Activated CD4-positive, CD25-positive, alpha-beta regulatory T cell treated with anti-CD3 and anti-CD28 coated beads, Interleukin-2, amount 50 U/mL, for 24 hours (primary cell): ENCODE measurements at regions not wholly inside any gene's neighbourhood (a gene's known extent, or its start where the extent isn't known, plus 50 kb on each side); places are given as distances from the start of the nearest gene placed in this dataset.

Experiments
- ATAC-seq, 2 donors: fragments of 150-1000 bp; cut with Tn5 transposase; one replicate each; pipeline ENCODE4 v1.10.0; 2021; ENCODE audit warnings: mild to moderate bottlenecking in 1 of 2, moderate library complexity in 1 of 2

DNA sequence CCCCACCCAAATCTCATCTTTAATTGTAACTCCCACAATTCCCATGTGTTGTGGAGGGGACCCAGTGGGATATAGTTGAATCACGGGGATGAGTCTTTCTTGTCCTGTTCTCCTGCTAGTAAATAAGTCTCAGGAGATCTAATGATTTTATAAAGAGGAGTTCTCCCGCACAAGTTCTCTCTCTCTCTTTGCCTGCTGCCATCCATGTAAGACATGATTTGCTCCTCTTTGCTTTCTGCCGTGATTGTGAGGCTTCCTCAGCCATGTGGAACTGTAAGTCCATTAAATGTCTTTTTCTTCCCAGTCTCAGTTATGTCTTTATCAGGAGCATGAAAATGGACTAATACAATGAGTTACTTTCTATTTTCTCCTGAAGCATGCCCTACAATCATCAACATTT, 1158.5 kb downstream of the CDH18 start:
- ATAC-seq = no peak

DNA sequence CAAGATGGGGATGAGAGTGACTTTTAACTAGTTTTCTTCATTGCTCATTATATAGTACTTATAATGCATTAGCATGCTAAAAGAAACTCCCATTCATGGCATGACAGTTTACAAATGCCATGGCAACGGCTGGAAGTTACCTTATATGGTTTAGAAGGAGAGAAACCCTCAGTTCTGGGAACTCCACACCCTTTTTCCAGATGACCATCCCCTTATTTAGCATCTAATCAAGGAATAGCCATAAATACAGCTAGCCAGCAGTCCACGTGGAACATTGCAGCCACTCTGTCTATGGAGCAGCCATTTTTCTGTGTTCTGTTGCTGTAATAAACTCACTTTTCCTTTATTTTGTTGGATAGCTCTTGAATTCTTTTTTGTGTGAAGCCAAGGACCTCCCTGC, 1137.8 kb downstream of the CDH18 start:
- no peak for ATAC-seq

DNA sequence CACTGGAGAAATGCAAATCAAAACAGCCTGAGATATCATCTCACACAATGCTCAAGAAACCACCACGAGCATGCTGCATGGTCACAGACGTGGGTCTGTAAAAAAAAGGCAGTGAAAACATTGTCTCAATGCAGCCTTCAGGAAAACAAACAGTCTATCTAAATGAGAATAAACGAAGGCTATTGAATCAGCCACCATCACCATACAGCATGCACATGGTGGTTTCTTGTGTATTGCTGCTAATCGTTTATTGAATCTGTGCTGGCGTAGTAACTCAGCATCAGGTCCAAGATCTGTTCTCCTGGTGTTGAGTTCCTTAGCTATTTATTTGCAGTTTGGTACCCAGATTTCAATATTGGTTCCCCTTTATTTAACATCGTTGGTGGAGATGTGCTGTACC, 1115.0 kb downstream of the CDH18 start:
- no peak for ATAC-seq

DNA sequence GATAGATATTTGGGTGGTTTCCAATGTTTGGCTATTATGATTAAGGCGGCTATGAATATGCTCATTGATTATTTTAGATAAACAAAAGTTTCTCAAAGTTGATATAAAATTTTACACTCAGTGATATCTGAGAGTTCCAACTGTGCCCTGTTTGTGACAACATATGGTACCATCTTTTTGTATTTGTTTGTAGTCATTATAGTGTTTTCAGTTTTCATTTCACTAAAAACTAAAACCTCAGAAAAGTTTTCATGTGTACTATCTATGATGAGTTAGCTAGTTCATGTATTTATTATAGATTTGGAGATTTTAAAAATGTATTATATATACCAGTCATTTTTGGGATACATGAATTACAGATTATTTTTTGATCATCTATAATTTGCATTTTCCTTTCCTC, 1111.4 kb downstream of the CDH18 start:
- no peak for ATAC-seq

DNA sequence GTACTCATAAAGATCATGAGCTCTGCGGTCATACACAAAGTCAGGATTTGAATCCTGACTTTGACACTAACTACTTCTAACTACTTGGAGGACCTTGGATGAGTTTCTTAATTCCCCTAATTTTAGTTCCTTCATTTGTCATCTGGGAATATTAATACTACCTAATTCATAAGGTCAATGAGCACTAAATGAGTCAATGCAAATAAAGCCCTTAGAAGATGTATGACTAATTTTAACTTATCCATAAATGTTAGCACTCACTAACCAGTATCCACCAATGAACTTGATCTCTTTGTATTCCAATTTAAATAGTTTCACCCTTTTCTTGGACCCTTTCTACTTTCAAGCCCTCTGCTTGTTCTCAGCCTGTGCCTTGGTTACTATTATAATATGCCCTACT, 1106.4 kb downstream of the CDH18 start:
- no peak for ATAC-seq

DNA sequence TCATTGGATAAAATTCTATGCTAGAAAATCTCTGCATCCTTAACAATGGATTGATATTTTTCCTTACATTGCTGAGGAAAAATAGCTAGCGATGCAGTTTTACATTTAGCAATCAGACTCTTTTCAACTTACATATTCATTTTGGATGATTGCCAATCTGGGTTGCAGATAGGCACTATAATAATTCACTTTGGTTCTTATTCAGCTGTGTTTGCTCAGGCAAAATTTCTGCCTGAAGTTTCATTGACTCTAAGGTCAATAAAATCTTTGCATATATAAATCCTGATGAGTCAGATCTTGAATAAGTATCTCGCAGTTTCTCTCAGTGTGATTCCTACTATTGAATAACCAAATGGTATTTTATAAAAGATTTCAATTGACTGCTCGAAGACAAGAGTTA, 1105.8 kb downstream of the CDH18 start:
- no peak for ATAC-seq

DNA sequence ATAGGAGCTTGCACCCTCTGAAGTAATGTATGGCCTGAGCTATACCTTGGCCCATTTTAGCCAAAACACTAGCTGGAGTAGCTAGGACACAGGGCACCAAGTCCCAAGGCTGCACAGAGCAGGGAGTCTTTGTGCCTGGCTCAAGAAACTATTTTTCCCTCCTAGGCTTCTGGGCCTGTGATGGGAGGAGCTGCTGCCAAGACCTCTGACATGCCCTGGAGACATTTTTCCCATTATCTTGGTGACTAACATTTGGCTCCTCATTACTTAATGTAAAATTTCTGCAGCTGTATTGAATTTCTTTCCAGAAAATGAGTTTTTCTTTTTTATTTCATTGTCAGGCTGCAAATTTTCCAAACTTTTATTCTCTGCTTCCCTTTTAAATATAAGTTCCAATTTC, 1099.2 kb downstream of the CDH18 start:
- no peak for ATAC-seq

DNA sequence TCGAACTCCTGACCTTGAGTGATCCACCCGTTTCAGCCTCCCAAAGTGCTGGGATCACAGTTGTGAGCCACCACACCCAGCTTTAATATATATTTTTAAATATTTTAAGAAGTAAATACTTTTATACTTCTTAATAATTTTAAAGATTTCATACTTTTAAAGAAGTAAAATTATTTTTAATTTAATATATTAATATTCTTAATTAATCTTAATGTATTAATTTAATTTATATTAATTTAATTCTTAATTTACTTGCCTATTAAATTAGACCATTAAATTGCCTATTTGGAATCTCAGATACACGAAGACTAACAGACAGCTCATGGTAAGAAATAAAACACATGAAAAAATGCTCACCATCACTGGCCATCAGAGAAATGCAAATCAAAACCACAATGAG, 1087.4 kb downstream of the CDH18 start:
- ATAC-seq = no peak

DNA sequence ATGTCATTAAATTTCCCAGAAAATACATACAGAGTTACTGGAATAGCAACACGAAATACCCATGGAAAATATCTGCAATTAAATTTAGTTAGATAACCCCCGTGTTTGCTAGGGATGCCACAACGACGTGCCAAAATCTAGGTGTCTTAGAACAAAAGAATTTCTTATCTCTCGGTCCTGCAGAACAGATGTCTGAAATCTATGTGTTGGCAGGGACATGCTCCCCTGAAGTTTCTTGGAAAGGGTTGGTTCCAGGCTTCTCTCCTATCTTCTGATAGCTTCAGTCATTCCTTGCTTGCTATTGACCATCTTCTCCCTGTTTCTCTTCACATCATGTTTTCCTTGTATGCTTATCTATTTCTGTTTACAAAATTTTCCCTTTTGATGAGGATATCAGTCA, 1067.0 kb downstream of the CDH18 start:
- ATAC-seq = no peak

DNA sequence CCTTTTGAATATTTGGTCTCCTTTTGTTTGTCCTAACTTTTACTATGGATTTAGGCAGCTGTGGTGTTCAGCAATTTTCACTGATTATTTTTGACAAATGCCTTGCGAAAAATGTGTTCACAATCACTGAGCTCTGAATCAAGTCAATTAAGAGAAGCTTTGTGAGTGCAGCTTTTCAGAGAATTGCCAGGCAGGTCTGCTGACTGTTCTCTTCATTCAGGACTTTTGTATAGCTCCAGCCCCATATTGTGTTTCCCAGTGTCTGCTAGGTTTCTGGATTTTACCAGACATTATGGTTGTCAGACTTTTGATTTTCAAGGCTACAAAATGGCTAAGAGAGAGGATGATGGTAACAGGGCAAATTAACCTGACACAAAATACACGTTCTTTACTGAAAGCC, 1055.9 kb downstream of the CDH18 start:
- ATAC-seq = no peak

DNA sequence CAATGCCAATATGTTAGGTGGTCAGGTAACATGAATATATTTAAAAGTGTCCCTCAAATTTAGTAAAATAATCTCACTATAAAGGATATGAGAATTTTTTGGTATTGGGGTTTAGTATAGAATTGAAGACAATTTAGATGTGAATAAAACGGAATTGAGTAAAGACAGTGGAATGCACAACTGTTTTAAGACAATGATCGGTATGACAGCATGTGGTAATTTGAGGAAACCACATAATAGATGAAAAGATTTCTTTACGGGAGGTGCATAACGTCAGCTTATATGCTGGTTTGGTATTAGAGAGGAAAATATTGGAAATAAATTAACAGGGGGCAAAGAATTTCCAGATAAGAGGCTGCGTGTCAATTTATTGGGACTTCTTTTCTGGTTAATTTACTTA, 1043.2 kb downstream of the CDH18 start:
- no peak for ATAC-seq

DNA sequence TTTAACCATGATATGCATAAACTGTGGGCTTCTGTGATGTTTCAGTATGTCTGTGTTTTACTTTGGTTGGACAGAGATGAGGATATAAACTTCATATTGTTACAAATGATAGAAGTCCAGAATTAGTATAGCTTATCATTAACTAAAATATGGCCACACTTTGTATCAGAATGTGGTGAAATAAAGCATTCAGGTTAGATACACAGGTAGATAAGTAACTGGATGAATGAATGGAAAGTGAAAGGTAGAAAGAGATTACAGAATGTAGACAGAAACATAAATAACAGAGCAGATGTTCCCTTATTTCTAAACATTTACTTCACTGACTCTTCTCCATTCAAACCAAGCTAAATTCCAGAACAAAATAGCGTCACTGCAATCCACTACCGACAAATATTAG, 1033.8 kb downstream of the CDH18 start:
- ATAC-seq = no peak

DNA sequence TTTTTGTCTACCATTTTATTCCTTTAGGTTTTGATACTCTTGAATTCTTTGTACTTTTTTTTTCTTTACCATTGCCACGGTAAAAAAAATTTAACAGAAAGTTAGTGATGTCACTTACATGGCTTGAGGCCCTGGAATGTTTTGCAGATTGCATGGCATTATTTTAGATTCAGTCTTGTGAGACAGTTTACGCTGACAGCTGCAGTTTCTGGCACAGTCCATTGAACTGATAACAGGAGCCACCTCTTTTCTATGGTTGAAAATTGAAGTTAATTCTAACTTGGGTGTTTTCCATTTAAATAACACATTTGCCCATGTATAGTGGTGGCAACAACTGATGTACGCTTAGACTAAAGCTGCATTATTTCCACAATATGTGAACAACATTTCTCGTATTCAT, 1028.5 kb downstream of the CDH18 start:
- no peak for ATAC-seq

DNA sequence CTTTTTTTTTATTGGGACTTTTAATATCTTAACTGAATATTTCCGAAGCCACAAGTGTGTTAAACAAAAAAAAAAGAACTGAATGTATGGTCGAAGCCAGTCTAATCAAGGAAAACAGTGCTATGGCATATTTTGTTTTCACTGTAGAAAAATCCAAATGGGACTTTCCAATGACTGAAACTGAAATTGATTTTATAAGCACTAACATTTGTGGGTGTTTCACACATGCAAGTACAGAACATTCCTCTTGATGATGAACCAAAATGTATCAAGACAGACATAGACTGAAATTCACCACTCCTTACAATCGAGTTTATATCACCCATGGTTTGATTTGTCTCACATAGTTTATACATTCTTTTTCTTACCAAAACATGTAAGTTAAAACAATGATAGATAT, 1026.8 kb downstream of the CDH18 start:
- ATAC-seq = no peak

DNA sequence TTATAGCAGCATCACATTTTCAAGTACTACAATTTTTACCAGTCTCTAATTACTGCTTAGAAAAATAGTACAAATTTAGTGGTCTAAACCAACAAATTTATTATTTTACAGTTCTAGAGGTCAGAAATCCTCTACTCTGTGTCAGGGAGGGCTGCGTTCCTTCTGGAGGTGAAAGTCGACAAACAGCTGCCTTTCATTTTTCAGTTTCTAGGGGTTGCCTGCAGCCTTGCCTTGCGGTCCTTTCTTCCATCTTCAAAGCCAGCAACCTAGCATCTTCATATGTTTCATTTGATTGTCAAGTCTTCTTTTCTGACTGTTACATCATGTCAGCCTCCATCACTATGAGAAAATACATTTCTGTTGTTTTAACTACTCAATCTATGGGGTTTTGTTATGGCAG, 1022.1 kb downstream of the CDH18 start:
- ATAC-seq = no peak

DNA sequence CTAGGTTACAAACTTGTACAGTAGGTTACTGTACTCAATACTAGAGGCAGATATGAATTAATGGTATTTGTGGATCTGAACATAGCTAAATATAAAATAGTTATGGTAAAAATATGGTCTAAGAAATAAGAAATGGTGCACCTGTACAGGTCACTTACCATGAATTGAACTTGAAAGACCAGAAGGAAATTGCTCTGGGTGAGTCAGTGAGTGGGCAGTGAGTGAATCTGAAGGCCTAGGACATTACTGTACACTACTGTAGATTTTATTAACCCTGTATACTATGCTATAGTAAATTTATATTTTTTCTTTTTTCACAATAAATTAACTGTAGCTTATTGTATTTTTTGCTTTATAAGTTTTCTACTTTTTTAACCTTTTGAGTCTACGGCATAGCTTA, 1020.4 kb downstream of the CDH18 start:
- no peak for ATAC-seq

DNA sequence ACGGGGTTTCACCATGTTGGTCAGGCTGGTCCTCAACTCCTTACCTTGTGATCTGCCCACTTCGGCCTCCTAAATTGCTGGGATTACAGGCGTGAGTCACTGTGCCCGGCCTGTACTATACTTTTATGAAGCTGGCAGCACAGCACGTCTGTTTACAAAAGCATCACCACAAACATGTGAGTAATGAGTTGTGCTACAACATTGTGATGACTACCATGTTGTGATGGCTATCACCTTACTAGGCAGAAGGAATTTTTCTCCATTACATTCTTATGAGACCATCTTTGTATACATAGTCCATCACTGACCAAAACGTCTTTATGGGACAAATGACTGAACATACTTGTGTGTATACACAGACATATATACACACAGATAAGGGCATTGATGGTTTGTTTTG, 1019.0 kb downstream of the CDH18 start:
- ATAC-seq = no peak

DNA sequence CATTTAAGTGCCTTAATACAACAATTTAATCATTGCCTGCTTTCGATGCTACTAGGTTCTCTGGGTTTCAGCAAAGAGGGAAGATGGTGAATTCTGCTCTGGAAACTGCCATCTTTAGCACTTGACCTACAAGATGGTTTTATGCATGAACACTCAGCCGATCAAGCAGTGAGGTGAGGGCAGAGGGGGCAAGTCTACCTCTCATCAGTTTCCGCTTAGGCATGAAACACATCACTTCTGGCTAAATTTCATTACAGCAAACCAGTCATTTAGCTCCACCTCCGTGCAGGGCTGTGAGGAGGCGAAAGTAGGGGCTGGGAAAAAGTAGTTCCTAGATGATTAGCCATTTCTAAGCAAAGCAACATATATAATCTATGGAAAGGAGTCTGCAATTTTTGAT, 1018.0 kb downstream of the CDH18 start:
- ATAC-seq = no peak

DNA sequence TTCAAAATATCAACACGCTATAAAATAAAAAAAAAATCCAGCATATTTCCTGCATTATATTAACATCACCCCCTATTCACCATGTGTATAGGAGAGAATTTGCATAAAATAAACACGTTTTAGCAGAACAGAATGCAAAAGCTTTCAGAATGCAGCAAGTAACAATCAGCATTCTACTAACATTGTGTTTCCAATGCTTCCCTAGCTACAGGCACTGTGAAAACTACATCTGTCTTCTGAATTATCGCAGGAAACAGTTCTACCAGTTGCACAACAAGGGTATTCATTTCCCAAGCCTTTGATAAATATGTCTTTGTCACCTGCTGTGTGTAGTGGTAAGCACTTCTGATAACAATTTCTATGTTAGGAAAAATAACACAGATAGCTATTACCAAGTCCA, 1015.8 kb downstream of the CDH18 start:
- no peak for ATAC-seq

DNA sequence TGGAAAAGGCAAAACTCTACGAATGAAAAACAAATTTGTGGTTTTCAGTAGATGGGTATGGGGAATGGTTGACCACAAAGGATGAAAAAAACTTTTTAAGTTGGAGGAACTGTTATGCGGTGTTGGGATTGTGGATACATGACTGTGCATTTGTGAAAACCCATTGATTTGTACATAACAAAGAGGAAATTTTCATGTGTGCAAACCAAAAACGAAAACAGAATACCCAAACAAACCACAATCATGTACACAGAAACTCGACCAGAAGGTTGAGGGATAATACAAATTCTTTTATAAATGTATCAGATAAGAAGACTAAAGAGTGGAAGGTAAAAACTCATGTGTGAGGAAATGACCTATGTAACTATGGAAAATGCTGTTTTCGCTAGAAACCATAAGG, 1012.4 kb downstream of the CDH18 start:
- no peak for ATAC-seq

DNA sequence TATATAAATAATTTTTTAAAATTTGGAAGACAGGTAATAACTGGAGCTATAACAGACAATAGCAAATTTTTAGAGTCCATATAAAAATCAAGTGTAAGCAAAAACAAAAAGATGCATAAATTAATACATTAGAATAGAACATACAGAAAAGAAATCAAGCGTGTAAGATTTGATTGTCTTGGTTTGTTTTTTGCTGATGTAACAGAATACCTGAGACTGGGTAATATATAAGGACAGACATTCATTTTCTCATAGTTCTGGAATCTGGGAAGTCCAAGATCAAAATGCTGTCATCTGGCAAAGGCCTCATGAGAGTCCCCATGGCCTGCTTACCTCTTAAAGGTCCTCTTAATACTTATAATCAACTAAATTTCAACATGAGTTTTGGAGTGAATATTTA, 1010.1 kb downstream of the CDH18 start:
- no peak for ATAC-seq

DNA sequence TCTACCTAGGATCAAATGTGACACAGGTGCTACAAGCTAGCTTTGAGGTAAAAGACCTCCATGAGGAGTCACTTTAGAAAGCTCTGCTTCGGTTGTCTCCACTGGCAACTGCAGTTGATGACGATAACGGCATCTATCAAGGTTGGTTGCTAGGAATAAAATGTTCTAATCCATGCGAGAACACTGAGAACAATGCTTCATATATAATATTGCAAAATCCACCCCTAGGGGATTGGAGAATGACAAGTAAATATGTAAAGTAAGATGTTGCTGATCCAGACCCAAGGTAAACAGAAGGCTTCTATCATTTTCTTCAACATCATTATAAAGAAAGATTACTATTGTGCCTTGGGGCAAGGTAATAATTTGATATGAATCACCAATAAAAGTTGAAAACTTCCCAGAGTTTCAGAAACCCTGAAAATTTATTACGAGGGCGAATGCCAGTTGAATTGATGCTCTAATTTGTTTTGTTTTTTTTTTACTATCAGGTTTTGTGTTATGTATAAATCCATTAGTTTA, 1003.4 kb downstream of the CDH18 start:
- ATAC-seq = no peak

DNA sequence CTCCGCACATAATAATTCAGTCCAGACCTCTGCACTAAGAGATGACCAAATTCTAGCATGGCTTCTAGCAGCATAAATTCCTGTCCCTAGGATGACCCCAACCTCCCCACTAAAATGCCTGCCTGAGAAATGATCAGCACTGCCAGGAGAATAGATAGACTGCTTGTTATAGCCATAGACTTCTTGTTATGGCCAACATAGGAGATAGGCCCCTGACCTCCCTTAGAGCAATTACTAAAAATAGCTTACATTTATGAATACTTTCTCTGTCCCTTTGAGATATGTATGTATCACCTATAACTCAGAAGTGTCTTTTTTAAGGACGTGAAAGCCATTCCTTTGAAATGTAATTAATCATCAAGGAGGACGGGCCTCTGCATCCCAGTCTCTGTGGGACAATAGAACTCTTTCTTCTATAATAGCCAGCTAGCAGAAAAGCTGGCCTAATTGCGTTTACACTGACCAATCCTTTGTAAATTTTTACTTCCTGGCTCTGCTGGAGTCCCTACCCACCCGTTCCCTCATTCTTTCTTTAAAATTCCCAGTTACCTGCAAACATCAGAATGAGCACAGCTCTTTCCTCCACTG, 1002.7 kb downstream of the CDH18 start:
- no peak for ATAC-seq

DNA sequence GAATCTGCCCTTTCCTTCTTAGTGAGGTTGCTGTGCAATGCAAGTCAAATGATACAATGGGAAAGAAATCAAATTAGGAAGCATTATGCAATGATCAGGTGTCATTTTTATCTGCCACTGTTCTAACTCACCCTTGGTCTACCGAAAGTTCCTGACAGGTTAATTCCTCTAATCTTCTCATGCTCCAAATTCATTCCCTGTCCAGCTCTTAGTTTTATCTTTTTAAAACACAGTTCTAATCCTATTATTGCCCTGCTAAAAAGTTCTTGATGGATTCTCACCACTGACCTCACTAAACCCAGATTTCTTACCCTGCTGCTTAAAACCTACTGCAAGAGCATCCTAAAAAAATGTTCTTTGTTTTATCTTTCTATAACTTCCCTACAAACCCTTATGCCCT, 1000.9 kb downstream of the CDH18 start:
- no peak for ATAC-seq

DNA sequence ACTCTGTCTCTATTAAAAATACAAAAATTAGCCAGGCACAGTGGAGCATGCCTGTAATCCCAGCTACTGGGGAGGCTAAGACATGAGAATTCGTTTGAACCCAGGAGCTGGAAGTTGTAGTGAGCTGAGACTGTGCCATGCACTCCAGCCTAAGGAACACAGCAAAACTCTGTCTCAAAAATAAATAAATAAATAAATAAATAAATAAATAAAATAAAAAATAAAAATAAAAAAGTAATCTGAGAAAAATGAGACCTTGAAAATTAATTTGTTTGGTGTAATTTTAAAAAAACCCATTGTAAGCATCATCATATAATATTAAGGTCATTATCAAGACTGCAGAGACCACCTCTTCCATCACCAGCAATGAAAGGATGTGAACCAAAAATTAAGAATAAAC, 997.1 kb downstream of the CDH18 start:
- no peak for ATAC-seq

DNA sequence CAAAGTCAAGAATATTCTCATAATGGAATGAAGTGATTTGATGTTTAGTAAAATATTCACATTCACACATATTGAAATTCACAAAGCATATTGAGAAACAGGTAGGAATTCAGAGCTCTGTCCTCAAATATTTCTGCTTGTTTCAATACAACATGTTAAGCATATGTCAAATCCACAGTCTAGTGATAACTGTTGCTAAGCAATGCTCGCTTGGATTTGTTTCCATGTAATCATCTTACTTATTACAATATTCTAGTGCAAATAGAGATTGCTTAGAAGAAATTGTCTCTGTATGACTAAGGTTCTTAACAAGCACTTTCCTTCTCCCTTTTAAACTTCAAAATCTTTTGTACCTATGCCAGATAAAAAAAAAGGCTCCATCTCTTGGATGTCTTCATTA, 995.7 kb downstream of the CDH18 start:
- ATAC-seq = no peak
